HFFc6 (cell line): ENCODE measurements at regions not wholly inside any gene's neighbourhood (a gene's known extent, or its start where the extent isn't known, plus 50 kb on each side); places are given as distances from the start of the nearest gene placed in this dataset.

Source experiments
- DNase-seq: peaks from one replicate; pipeline ENCODE4 v3.0.0-alpha.2; 2018
- H3K27ac Mint-ChIP-seq: 2 replicates; pipeline ENCODE4 v1.8.0; 2020; ENCODE audit warnings: mild to moderate bottlenecking, mixed read lengths
- H3K27me3 Mint-ChIP-seq: 2 replicates; pipeline ENCODE4 v1.8.0; 2021; ENCODE audit warnings: mild to moderate bottlenecking, moderate library complexity, mixed read lengths; ENCODE audit not compliant: insufficient read depth
- H3K36me3 Mint-ChIP-seq: 2 replicates; pipeline ENCODE4 v1.8.0; 2021; ENCODE audit warnings: low read depth, mixed read lengths
- H3K4me1 Mint-ChIP-seq: 2 replicates; pipeline ENCODE4 v1.8.0; 2020; ENCODE audit warnings: low read depth, mixed read lengths
- H3K4me3 Mint-ChIP-seq: 2 replicates; pipeline ENCODE4 v1.8.0; 2020; ENCODE audit warnings: mild to moderate bottlenecking, moderate library complexity, mixed read lengths
- H3K9me3 Mint-ChIP-seq: 2 replicates; pipeline ENCODE4 v1.8.0; 2020; ENCODE audit warnings: mild to moderate bottlenecking, mixed read lengths
- TF ChIP-seq, protein P1 (sequence below): fragments of 200-600 bp; sonication (generic); IDR thresholded peaks from 2 replicates; pipeline ENCODE4 v1.5.0; 2021; ENCODE audit warnings: antibody characterized with exemption, mild to moderate bottlenecking

DNA sequence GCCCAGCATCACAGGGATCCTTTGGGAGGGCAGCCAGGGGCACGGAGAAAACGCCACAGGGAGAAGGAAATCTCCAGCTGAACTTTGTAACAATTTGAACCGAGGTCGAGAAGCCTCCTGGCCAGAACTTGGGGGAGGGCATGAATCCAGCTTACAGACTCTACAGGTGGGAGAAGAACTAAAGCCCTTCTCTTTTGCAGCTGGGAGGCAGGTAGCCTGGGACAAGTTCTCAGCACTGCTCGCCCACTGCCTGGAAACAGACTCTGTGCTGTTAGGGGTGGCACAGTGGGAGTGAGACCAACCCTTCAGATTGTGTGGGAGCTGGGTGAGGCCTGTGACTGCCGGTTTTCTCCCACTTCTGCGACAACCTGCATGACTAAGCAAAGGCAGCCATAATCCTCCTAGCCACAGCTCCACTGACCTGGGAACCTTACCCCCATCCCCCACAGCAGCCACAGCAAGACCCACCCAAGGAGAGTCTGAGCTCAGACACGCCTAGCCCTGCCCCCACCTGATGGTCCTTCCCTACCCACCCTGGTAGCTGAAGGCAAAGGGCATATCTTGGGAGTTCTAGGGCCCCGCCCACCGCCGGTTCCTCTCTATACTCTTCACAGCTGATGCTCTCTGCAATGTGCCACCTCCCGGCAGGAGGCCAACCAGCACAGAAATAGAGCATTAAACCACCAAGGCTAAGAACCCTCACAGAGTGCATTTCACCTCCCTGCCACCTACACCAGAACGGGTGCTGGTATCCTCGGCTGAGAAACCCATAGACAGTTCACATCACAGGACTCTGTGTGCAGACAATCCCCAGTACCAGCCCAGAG lies 136.0 kb upstream of the SIX2 start:
- no peak overlapping the region for H3K4me3 Mint-ChIP-seq
- no peaks in the 10 kb centered on the region for H3K36me3 Mint-ChIP-seq
- TF ChIP-seq, protein P1, sequence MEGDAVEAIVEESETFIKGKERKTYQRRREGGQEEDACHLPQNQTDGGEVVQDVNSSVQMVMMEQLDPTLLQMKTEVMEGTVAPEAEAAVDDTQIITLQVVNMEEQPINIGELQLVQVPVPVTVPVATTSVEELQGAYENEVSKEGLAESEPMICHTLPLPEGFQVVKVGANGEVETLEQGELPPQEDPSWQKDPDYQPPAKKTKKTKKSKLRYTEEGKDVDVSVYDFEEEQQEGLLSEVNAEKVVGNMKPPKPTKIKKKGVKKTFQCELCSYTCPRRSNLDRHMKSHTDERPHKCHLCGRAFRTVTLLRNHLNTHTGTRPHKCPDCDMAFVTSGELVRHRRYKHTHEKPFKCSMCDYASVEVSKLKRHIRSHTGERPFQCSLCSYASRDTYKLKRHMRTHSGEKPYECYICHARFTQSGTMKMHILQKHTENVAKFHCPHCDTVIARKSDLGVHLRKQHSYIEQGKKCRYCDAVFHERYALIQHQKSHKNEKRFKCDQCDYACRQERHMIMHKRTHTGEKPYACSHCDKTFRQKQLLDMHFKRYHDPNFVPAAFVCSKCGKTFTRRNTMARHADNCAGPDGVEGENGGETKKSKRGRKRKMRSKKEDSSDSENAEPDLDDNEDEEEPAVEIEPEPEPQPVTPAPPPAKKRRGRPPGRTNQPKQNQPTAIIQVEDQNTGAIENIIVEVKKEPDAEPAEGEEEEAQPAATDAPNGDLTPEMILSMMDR, result no peak
- DNase-seq, result no peak
- H3K27me3 Mint-ChIP-seq, result peaks cover 44% of the 10 kb centered on the region
- H3K27ac Mint-ChIP-seq, result no peak overlapping the region
- H3K4me1 Mint-ChIP-seq, result no peaks in the 10 kb centered on the region
- no peaks in the 10 kb centered on the region for H3K9me3 Mint-ChIP-seq

DNA sequence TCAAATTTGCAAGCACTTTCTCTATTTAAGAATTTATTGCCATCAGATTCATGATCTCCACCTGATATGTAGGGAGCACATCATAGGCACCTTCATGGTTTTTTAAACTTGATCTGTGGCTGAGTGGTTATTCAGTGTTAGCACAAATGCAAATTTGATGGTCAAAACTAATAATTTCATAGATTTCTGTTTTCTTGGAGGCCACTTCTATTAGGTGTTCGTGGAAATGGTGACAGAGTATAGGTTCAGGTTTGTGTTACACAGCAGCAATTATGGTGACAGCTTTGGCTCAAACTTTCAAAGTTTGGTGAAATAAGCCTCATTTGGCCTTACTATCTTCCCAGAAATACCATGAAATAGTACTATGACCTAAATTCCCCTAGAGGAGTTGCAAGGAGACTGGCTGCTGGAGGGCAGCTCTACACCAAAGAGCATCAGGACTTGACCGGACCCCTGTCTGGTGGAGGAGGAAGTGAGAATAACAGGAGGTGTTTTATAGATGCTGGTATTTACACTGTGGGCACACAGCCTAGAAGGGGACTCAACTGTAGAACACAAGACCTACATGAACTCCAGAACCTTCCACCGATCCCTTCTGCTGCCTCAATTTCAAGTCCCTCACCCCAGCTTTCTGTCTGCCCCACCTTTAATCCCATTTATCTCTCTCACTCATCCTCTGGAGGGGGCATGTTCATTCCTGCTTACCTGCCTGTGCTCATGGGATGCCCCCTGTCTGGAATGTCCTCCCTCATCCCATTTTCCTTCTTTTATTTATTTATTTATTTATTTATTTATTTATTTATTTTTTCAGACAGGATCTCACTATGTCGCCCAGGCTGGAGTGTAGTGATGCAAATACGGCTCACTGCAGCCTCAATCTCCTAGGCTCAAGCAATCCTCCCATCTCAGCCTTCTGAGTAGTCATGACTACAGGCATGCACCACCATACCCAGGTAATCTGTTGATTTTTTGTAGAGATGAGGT lies 132.9 kb upstream of the SIX2 start:
- Mint-ChIP-seq H3K4me3 (no peak overlapping the region), H3K9me3 (no peaks in the 10 kb centered on the region), H3K4me1 (no peaks in the 10 kb centered on the region), H3K36me3 (no peaks in the 10 kb centered on the region), H3K27ac (no peak overlapping the region), H3K27me3 (peaks cover 54% of the 10 kb centered on the region)
- TF ChIP-seq, protein P1, result no peak
- no peak for DNase-seq

DNA sequence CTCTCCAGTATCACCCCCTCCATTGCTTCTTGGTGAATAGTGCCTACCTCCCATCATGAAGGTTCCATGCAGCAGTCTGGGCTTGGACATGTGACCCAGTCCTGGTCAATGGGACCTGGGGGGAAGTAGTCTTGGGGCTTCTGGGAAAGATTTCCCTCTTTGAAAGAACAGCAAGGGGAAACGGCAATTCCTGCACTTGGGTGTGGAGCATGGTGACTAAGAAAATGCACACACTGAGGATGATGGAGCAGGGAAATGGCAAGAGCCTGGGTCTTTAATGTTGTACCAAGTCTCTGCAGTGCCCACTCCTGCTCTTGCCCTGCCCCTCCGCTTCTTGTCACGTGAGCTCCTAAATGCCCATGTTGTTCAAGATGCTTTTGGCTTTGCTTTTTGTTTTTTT lies 131.4 kb upstream of the SIX2 start:
- DNase-seq, result no peak
- Mint-ChIP-seq H3K27me3 (peaks cover 51% of the 10 kb centered on the region), H3K4me1 (no peaks in the 10 kb centered on the region), H3K36me3 (no peaks in the 10 kb centered on the region), H3K4me3 (no peak overlapping the region), H3K27ac (no peak overlapping the region), H3K9me3 (no peaks in the 10 kb centered on the region)
- TF ChIP-seq, protein P1, result no peak

DNA sequence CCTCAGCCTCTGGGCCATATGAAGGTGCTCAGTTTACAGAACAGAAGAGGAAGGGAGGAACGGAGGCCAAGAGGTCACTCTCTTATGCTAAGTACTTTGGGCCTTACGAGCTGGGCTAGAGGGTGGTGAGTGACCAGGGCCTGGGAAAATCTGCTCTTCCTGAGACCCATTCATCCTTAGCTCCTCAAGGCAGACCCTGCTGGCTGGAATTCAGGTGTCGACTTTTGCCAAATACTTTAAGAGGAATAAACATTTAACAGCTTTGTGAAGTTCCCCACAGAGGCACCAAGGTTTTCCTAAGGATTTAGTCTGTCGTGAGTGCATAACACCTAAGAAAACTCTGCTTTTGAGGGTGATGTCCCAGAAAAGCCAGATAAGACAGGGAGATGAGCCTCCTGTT lies 129.7 kb upstream of the SIX2 start:
- TF ChIP-seq, protein P1, result no peak
- H3K4me1 Mint-ChIP-seq, result no peaks in the 10 kb centered on the region
- no peaks in the 10 kb centered on the region for H3K9me3 Mint-ChIP-seq
- no peak for DNase-seq
- H3K36me3 Mint-ChIP-seq, result no peaks in the 10 kb centered on the region
- H3K27ac Mint-ChIP-seq, result no peak overlapping the region
- peaks cover 49% of the 10 kb centered on the region for H3K27me3 Mint-ChIP-seq
- H3K4me3 Mint-ChIP-seq, result no peak overlapping the region

DNA sequence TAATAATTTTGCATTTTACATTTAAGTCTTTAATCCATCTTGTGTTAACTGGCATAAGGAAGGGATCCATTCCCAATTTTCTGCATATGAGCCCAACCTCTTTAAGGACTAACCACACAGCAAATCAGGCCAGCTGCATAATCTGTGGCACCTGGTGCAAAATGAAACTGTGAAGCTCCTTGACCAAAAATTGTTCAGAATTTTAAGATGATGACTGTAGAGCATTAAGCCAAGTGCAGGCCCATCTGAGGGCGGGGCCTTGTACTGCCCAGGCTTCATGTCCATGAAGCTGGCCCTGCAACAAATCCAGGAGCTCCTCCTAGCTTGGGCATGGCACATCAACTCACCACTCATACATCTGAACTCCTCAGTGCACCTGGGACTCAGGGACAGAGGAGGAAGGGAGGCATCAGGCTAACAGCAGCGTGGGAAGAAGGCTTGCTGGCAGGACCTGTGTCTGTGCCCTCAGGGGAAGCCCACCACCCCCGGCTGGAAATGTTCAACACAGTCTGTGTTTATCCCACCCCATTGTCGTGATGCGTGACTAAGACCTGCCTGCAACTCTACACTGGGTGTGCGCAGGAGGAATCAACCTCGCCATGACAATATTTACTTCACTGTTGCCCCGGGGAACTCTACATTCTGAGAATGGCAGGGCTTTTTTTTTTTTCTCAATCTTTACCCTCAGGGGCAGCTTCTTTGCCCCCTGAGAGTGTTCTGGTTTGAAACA lies 128.9 kb upstream of the SIX2 start:
- Mint-ChIP-seq H3K4me1 (no peaks in the 10 kb centered on the region), H3K36me3 (no peaks in the 10 kb centered on the region), H3K27me3 (peaks cover 41% of the 10 kb centered on the region), H3K27ac (no peak overlapping the region), H3K4me3 (no peak overlapping the region), H3K9me3 (no peaks in the 10 kb centered on the region)
- TF ChIP-seq, protein P1, result no peak
- DNase-seq, result no peak
